NB4 (cell line): ENCODE measurements at regions not wholly inside any gene's neighbourhood (a gene's known extent, or its start where the extent isn't known, plus 50 kb on each side); places are given as distances from the start of the nearest gene placed in this dataset.

Experiments
- CTCF ChIP-seq: IDR thresholded peaks from one replicate; pipeline ENCODE4 v1.5.1; 2012; ENCODE audit warnings: low read depth, low read length
- MAX ChIP-seq: IDR thresholded peaks from 2 replicates; pipeline ENCODE4 v1.6.1; 2011; ENCODE audit warnings: low read depth, low read length
- MYC ChIP-seq: IDR thresholded peaks from 2 replicates; pipeline ENCODE4 v1.6.1; 2011; ENCODE audit warnings: low read depth, low read length
- POLR2A ChIP-seq: IDR thresholded peaks from 2 replicates; pipeline ENCODE4 v1.6.1; 2011; ENCODE audit warnings: mild to moderate bottlenecking; ENCODE audit not compliant: insufficient read length; ENCODE audit errors: extremely low read depth

- TF ChIP-seq CTCF (no peak), MAX (no peak), POLR2A (no peak), MYC (no peak)
These were observed 509.2 kb upstream of the SOX11 start for GRCh38 chr2:5183031-5183430.
